ENCODE measurements at regions not wholly inside any gene's neighbourhood (a gene's known extent, or its start where the extent isn't known, plus 50 kb on each side); places are given as distances from the start of the nearest gene placed in this dataset.

DNA sequence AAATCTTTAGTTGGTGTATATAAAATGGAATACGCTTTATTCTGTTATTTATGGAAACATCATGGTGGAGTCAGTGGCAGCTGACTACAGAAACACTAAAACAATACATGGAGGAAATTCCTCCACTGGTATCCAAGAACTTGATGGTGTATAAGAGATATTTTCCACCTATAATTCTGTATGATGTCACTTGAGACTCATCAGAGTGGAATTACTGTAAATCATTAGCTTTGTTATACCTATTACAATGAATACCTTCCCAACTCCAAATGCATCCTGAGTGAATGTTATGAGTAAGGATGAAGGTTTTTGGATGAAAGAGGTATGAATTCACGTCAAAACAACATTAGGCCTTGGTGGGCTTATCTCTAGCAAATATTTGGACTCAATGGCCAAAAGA, 258.5 kb upstream of the SORL1-AS1 start:
- TF ChIP-seq CTCF (optimal IDR thresholded peaks at IDR 0.05 in 1 of 3, IDR thresholded peaks at IDR 0.05 in 1 of 3, conservative IDR thresholded peaks at IDR 0.05 in 1 of 3; ENCODE audit: extremely low read depth in 1 of 3, insufficient read depth in 2 of 3, low read length in 3 of 3) = no peak
- TF ChIP-seq EZH2 (IDR thresholded peaks at IDR 0.05; ENCODE audit: low read length) = no peak

All from keratinocyte (primary cell).